SK-N-DZ (cell line): ENCODE measurements at regions not wholly inside any gene's neighbourhood (a gene's known extent, or its start where the extent isn't known, plus 50 kb on each side); places are given as distances from the start of the nearest gene placed in this dataset.

Experiments used
- DNase-seq: peaks from one replicate; pipeline ENCODE4 v3.0.0-alpha.2; 2015; ENCODE audit warnings: low spot score

- DNase-seq = no peak
Measured at GRCh38 chr15:62469478-62469873, 304.4 kb upstream of the C2CD4B start.

- no peak for DNase-seq
Measured at GRCh38 chr15:62469874-62470688, 305.0 kb upstream of the C2CD4B start.

GRCh38 chr15:62472616-62473299 is 307.7 kb upstream of the C2CD4B start:
- no peak for DNase-seq

GRCh38 chr15:62474021-62474770 is 309.1 kb upstream of the C2CD4B start:
- no peak for DNase-seq

- no peak for DNase-seq
Measured at GRCh38 chr15:62474771-62475124, 309.7 kb upstream of the C2CD4B start.

- no peak for DNase-seq
Measured at GRCh38 chr15:62475591-62475990, 310.5 kb upstream of the C2CD4B start.

GRCh38 chr15:62476163-62476562 is 311.1 kb upstream of the C2CD4B start:
- DNase-seq = no peak

GRCh38 chr15:62477929-62478328 is 312.8 kb upstream of the C2CD4B start:
- DNase-seq = no peak

- DNase-seq = peak; percentile 90
Measured at GRCh38 chr15:62482785-62483429, 317.8 kb upstream of the C2CD4B start.

- DNase-seq = no peak
Measured at GRCh38 chr15:62483814-62484213, 318.7 kb upstream of the C2CD4B start.

GRCh38 chr15:62485170-62485720 is 320.2 kb upstream of the C2CD4B start:
- DNase-seq = no peak

GRCh38 chr15:62486041-62486440 is 321.0 kb upstream of the C2CD4B start:
- no peak for DNase-seq

GRCh38 chr15:62488387-62488786 is 323.3 kb upstream of the C2CD4B start:
- no peak for DNase-seq

GRCh38 chr15:62491642-62492041 is 326.6 kb upstream of the C2CD4B start:
- DNase-seq = no peak

GRCh38 chr15:62492900-62493299 is 327.8 kb upstream of the C2CD4B start:
- no peak for DNase-seq

- DNase-seq = peak; percentile 58
Measured at GRCh38 chr15:62494197-62494596, 329.1 kb upstream of the C2CD4B start.

GRCh38 chr15:62495670-62496614 is 330.9 kb upstream of the C2CD4B start:
- DNase-seq = no peak

GRCh38 chr15:62497356-62497755 is 332.3 kb upstream of the C2CD4B start:
- no peak for DNase-seq

GRCh38 chr15:62498278-62498677 is 333.2 kb upstream of the C2CD4B start:
- DNase-seq = no peak

GRCh38 chr15:62498712-62499111 is 333.6 kb upstream of the C2CD4B start:
- DNase-seq = no peak
